ENCODE measurements at regions not wholly inside any gene's neighbourhood (a gene's known extent, or its start where the extent isn't known, plus 50 kb on each side); places are given as distances from the start of the nearest gene placed in this dataset.

- TF ChIP-seq, protein P1, sequence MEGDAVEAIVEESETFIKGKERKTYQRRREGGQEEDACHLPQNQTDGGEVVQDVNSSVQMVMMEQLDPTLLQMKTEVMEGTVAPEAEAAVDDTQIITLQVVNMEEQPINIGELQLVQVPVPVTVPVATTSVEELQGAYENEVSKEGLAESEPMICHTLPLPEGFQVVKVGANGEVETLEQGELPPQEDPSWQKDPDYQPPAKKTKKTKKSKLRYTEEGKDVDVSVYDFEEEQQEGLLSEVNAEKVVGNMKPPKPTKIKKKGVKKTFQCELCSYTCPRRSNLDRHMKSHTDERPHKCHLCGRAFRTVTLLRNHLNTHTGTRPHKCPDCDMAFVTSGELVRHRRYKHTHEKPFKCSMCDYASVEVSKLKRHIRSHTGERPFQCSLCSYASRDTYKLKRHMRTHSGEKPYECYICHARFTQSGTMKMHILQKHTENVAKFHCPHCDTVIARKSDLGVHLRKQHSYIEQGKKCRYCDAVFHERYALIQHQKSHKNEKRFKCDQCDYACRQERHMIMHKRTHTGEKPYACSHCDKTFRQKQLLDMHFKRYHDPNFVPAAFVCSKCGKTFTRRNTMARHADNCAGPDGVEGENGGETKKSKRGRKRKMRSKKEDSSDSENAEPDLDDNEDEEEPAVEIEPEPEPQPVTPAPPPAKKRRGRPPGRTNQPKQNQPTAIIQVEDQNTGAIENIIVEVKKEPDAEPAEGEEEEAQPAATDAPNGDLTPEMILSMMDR (conservative IDR thresholded peaks at IDR 0.05; ENCODE audit: low read depth, low read length), result no peak
- TF ChIP-seq EZH2 (IDR thresholded peaks at IDR 0.05; ENCODE audit: low read length, unreplicated experiment), result no peak
- TF ChIP-seq EZH2phosphoT487 (IDR thresholded peaks at IDR 0.05; ENCODE audit: borderline replicate concordance, low read length), result no peak
These were observed 89.3 kb downstream of the FEM1C start for GRCh38 chr5:115455301-115455707.
